SK-N-SH (cell line): ENCODE measurements at regions not wholly inside any gene's neighbourhood (a gene's known extent, or its start where the extent isn't known, plus 50 kb on each side); places are given as distances from the start of the nearest gene placed in this dataset.

Source experiments
- CTCF ChIA-PET: fragments of 300-600, 350-600 bp; formaldehyde crosslinking; extraction: SDS; loops from one replicate; lab custom pipeline; 2021; lab: Yijun Ruan, JAX
- POLR2A ChIA-PET: fragments of 350-600 bp; sonication (Branson Sonifier 250); formaldehyde crosslinking; extraction: SDS; loops from one replicate; lab custom pipeline; 2020; ENCODE audit warnings: antibody characterized with exemption, inconsistent platforms; lab: Yijun Ruan, JAX
- DNase-seq: peaks from one replicate; pipeline ENCODE4 v3.0.0; 2012
- H2AFZ ChIP-seq: fragments of 200-600 bp; sonication (generic); 2 replicates; pipeline ENCODE4 v1.8.1; 2016; ENCODE audit warnings: antibody characterized with exemption, mild to moderate bottlenecking, low read depth
- H3F3A ChIP-seq: fragments of 200-600 bp; sonication (generic); replicated peaks from 2 replicates; pipeline ENCODE3; 2016; ENCODE audit warnings: antibody characterized with exemption, mild to moderate bottlenecking; ENCODE audit not compliant: insufficient read depth
- H3K27ac ChIP-seq, 2 experiments: fragments of 200-500 bp in 1 of 2; fragments of 200-600 bp in 1 of 2; sonication (Bioruptor generic) in 1 of 2; sonication (generic), shearing (Covaris generic) in 1 of 2; 2 replicates each; pipeline versions ENCODE4 v1.5.1 to v1.6.1; 2014 to 2016; ENCODE audit warnings: low read depth in 2 of 2, inconsistent platforms in 1 of 2, low read length in 1 of 2, mild to moderate bottlenecking in 1 of 2, mixed read lengths in 1 of 2
- H3K27me3 ChIP-seq: fragments of 200-600 bp; sonication (generic), shearing (Covaris generic); 2 replicates; pipeline ENCODE4 v1.6.1; 2016; ENCODE audit warnings: mixed run types; ENCODE audit not compliant: insufficient read depth
- H3K36me3 ChIP-seq, 2 experiments: fragments of 200-500 bp in 1 of 2; fragments of 200-600 bp in 1 of 2; sonication (Bioruptor generic) in 1 of 2; sonication (generic) in 1 of 2; replicated peaks in 1 of 2; 2 replicates each; pipeline versions ENCODE3 to v1.5.1; 2014 to 2016; ENCODE audit warnings: low read length in 1 of 2, mild to moderate bottlenecking in 1 of 2; ENCODE audit not compliant: insufficient read depth in 2 of 2, control insufficient read depth in 1 of 2
- H3K4me1 ChIP-seq, 2 experiments: fragments of 200-500 bp in 1 of 2; fragments of 200-600 bp in 1 of 2; sonication (Bioruptor generic) in 1 of 2; sonication (generic), shearing (Covaris generic) in 1 of 2; 2 replicates each; pipeline versions ENCODE4 v1.5.1 to v1.6.1; 2014 to 2016; ENCODE audit warnings: low read depth in 1 of 2, low read length in 1 of 2, mixed run types in 1 of 2; ENCODE audit not compliant: insufficient read depth in 2 of 2, control insufficient read depth in 1 of 2
- H3K4me2 ChIP-seq: fragments of 200-600 bp; sonication (generic), shearing (Covaris generic); 2 replicates; pipeline ENCODE4 v1.6.1; 2017; ENCODE audit warnings: mixed run types
- H3K4me3 ChIP-seq, 2 experiments: fragments of 200-500 bp in 1 of 2; fragments of 200-600 bp in 1 of 2; sonication (Bioruptor generic) in 1 of 2; sonication (generic), shearing (Covaris generic) in 1 of 2; 2 replicates each; pipeline versions ENCODE4 v1.5.1 to v1.8.1; 2014 to 2016; ENCODE audit warnings: low read depth in 2 of 2, inconsistent platforms in 1 of 2, low read length in 1 of 2, mild to moderate bottlenecking in 1 of 2, mixed read lengths in 1 of 2, moderate library complexity in 1 of 2
- H3K79me2 ChIP-seq: fragments of 200-600 bp; sonication (generic); 2 replicates; pipeline ENCODE4 v1.8.1; 2017; ENCODE audit warnings: mild to moderate bottlenecking; ENCODE audit not compliant: insufficient read depth
- H3K9ac ChIP-seq: fragments of 200-600 bp; sonication (generic); 2 replicates; pipeline ENCODE4 v1.6.1; 2017; ENCODE audit warnings: mixed run types
- H3K9me2 ChIP-seq: fragments of 200-600 bp; sonication (generic); 2 replicates; pipeline ENCODE4 v1.6.1; 2017; ENCODE audit warnings: mixed run types
- H3K9me3 ChIP-seq: fragments of 200-600 bp; sonication (generic); 2 replicates; pipeline ENCODE4 v1.6.1; 2017; ENCODE audit warnings: mixed run types, mild to moderate bottlenecking, moderate library complexity
- H4K20me1 ChIP-seq: fragments of 200-600 bp; sonication (generic); 2 replicates; pipeline ENCODE4 v1.6.1; 2017; ENCODE audit warnings: mild to moderate bottlenecking, mixed run types; ENCODE audit not compliant: insufficient read depth
- CHD2 ChIP-seq: fragments of 150-350 bp; IDR thresholded peaks from 2 replicates; pipeline ENCODE4 v1.6.1; 2018; ENCODE audit warnings: low read length; ENCODE audit not compliant: partially characterized antibody
- CTCF ChIP-seq: fragments of 200-600 bp; sonication (generic); IDR thresholded peaks from 2 replicates; pipeline ENCODE4 v1.6.1; 2017; ENCODE audit warnings: antibody characterized with exemption, mild to moderate bottlenecking, moderate library complexity
- ELF1 ChIP-seq: IDR thresholded peaks from 2 replicates; pipeline ENCODE4 v1.4.0; 2012
- EZH2phosphoT487 ChIP-seq: fragments of 200-600 bp; sonication (generic); IDR thresholded peaks from 2 replicates; pipeline ENCODE4 v1.6.1; 2017; ENCODE audit warnings: low read depth, mixed run types, mild to moderate bottlenecking, antibody characterized with exemption, moderate library complexity, borderline replicate concordance
- FOSL2 ChIP-seq: IDR thresholded peaks from 2 replicates; pipeline ENCODE4 v1.4.0; 2012; ENCODE audit warnings: low read depth, mild to moderate bottlenecking, moderate library complexity, borderline replicate concordance
- FOXJ3 ChIP-seq: sonication (generic); formaldehyde crosslinking; IDR thresholded peaks from 2 replicates; pipeline ENCODE4 v1.5.1; 2020; ENCODE audit warnings: mild to moderate bottlenecking, missing genetic modification reagents
- FOXM1 ChIP-seq: IDR thresholded peaks from 2 replicates; pipeline ENCODE4 v1.4.0; 2012; ENCODE audit warnings: low read depth, mild to moderate bottlenecking
- GATA2 ChIP-seq: sonication (generic); formaldehyde crosslinking; IDR thresholded peaks from 2 replicates; pipeline ENCODE4 v1.5.0; 2020; ENCODE audit warnings: mild to moderate bottlenecking, missing genetic modification reagents
- MEF2A ChIP-seq: IDR thresholded peaks from 2 replicates; pipeline ENCODE4 v1.4.0; 2012; ENCODE audit warnings: low read depth, borderline replicate concordance
- MXI1 ChIP-seq: IDR thresholded peaks from 2 replicates; pipeline ENCODE4 v1.6.1; 2012; ENCODE audit warnings: mild to moderate bottlenecking, low read depth, low read length, improper control_type of control experiment
- NRF1 ChIP-seq: IDR thresholded peaks from 2 replicates; pipeline ENCODE4 v1.6.1; 2012; ENCODE audit warnings: low read depth, mild to moderate bottlenecking, low read length
- RFX5 ChIP-seq: IDR thresholded peaks from 2 replicates; pipeline ENCODE4 v1.6.1; 2012; ENCODE audit warnings: mild to moderate bottlenecking, improper control_type of control experiment, low read length
- RXRA ChIP-seq: IDR thresholded peaks from 2 replicates; pipeline ENCODE4 v1.4.0; 2012; ENCODE audit warnings: low read depth, mild to moderate bottlenecking, borderline replicate concordance
- SIN3A ChIP-seq: IDR thresholded peaks from 2 replicates; pipeline ENCODE4 v1.6.1; 2012; ENCODE audit warnings: low read depth, mild to moderate bottlenecking, low read length, moderate library complexity, borderline replicate concordance
- SMC3 ChIP-seq: IDR thresholded peaks from 2 replicates; pipeline ENCODE4 v1.6.1; 2012; ENCODE audit warnings: low read depth, low read length, improper control_type of control experiment
- TCF12 ChIP-seq: IDR thresholded peaks from 2 replicates; pipeline ENCODE4 v1.4.0; 2012
- YY1 ChIP-seq: IDR thresholded peaks from 2 replicates; pipeline ENCODE4 v1.4.0; 2012; ENCODE audit warnings: low read depth, mild to moderate bottlenecking
- WGBS: methylation state at CpG from one replicate; pipeline ENCODE4 v1.1.6; 2017; ENCODE audit warnings: low lambda C conversion rate; 5-methylcytosine and 5-hydroxymethylcytosine counted together
- TF ChIP-seq, protein P1 (sequence below): fragments of 150-350 bp; IDR thresholded peaks from 2 replicates; pipeline ENCODE4 v1.6.1; 2016; ENCODE audit warnings: mild to moderate bottlenecking, low read depth, low read length
- TF ChIP-seq, protein P2 (sequence below): IDR thresholded peaks from 2 replicates; pipeline ENCODE4 v1.4.0; 2012; ENCODE audit warnings: low read depth, borderline replicate concordance

DNA sequence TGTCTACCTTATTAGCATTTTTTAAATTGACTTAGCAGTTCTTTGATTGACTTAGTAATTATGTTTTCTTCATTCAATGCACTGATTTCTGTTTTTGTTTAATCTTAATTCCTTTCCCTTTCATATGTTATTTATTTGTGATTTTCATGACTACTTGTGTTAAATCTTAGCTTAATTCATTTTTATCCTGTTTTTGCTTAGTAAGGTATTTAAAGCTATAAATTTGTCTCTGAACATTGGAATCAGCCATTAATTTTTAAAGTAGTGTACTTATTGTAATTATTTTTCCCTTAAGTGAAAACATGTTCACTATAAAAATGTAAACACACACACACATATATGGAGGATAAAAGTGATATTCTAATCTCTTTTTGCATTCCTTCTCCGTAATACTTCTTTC, 109.1 kb upstream of the DIPK2B start:
- H3K9ac ChIP-seq: no peak overlapping the region
- H3K27ac ChIP-seq: no peak overlapping the region
- H3F3A ChIP-seq: peaks cover 4% of the 10 kb centered on the region
- H3K9me3 ChIP-seq: 0 out of 2 replicates have a peak, but pooled peaks cover 4% of the 10 kb centered on the region
- no peaks in the 10 kb centered on the region; a peak in 1 of 4 replicates for H3K4me1 ChIP-seq
- H4K20me1 ChIP-seq: no peaks in the 10 kb centered on the region
- peaks cover 9% of the 10 kb centered on the region; the same call in 1 of the 2 replicates for H3K27me3 ChIP-seq
- no peaks in the 10 kb centered on the region for H3K79me2 ChIP-seq
- 66% methylated on average over 1 of the region's 1 CpG for WGBS
- H3K9me2 ChIP-seq: no peaks in the 10 kb centered on the region
- ChIA-PET POLR2A (no interaction called here), CTCF (interaction anchor here (0.6 kb wide), 1 partner anchor 11 kb away, joined by 3 read pairs; no protein-coding TSS in a partner anchor)
- H3K4me3 ChIP-seq: no peak overlapping the region
- no peak for DNase-seq
- H2AFZ ChIP-seq: no peak overlapping the region
- no peak overlapping the region for H3K4me2 ChIP-seq
- TF ChIP-seq FOSL2 (no peak), GATA2 (no peak), RFX5 (no peak), CTCF (no peak), YY1 (no peak), RXRA (no peak), EZH2phosphoT487 (no peak), SIN3A (no peak), MXI1 (no peak), MEF2A (no peak), CHD2 (no peak), FOXM1 (no peak), TCF12 (no peak), SMC3 (no peak), NRF1 (no peak), FOXJ3 (no peak), ELF1 (no peak)
- TF ChIP-seq, protein P1, sequence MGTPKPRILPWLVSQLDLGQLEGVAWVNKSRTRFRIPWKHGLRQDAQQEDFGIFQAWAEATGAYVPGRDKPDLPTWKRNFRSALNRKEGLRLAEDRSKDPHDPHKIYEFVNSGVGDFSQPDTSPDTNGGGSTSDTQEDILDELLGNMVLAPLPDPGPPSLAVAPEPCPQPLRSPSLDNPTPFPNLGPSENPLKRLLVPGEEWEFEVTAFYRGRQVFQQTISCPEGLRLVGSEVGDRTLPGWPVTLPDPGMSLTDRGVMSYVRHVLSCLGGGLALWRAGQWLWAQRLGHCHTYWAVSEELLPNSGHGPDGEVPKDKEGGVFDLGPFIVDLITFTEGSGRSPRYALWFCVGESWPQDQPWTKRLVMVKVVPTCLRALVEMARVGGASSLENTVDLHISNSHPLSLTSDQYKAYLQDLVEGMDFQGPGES: no peak
- TF ChIP-seq, protein P2, sequence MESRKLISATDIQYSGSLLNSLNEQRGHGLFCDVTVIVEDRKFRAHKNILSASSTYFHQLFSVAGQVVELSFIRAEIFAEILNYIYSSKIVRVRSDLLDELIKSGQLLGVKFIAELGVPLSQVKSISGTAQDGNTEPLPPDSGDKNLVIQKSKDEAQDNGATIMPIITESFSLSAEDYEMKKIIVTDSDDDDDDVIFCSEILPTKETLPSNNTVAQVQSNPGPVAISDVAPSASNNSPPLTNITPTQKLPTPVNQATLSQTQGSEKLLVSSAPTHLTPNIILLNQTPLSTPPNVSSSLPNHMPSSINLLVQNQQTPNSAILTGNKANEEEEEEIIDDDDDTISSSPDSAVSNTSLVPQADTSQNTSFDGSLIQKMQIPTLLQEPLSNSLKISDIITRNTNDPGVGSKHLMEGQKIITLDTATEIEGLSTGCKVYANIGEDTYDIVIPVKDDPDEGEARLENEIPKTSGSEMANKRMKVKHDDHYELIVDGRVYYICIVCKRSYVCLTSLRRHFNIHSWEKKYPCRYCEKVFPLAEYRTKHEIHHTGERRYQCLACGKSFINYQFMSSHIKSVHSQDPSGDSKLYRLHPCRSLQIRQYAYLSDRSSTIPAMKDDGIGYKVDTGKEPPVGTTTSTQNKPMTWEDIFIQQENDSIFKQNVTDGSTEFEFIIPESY: no peak
- H3K36me3 ChIP-seq: no peaks in the 10 kb centered on the region
